A549 (cell line): ENCODE measurements at regions not wholly inside any gene's neighbourhood (a gene's known extent, or its start where the extent isn't known, plus 50 kb on each side); places are given as distances from the start of the nearest gene placed in this dataset.

Source experiments
- EP300 ChIP-seq, 2 experiments: fragments of >200 bp; sonication (Bioruptor Twin); formaldehyde crosslinking; IDR thresholded peaks; 2 replicates in 1 of 2; 3 replicates in 1 of 2; pipeline ENCODE4 v1.6.1; 2016 to 2017
- REST ChIP-seq: fragments of 200-600 bp; sonication (generic); IDR thresholded peaks from 2 replicates; pipeline ENCODE4 v1.6.1; 2016; ENCODE audit warnings: antibody characterized with exemption, mild to moderate bottlenecking, moderate library complexity
- TF ChIP-seq, protein P1 (sequence below): fragments of >200 bp; sonication (Bioruptor Twin); formaldehyde crosslinking; IDR thresholded peaks from 3 replicates; pipeline ENCODE4 v1.5.1; 2016

- TF ChIP-seq REST (no peak), EP300 (IDR thresholded peaks at IDR 0.05) (no peak)
- TF ChIP-seq, protein P1, sequence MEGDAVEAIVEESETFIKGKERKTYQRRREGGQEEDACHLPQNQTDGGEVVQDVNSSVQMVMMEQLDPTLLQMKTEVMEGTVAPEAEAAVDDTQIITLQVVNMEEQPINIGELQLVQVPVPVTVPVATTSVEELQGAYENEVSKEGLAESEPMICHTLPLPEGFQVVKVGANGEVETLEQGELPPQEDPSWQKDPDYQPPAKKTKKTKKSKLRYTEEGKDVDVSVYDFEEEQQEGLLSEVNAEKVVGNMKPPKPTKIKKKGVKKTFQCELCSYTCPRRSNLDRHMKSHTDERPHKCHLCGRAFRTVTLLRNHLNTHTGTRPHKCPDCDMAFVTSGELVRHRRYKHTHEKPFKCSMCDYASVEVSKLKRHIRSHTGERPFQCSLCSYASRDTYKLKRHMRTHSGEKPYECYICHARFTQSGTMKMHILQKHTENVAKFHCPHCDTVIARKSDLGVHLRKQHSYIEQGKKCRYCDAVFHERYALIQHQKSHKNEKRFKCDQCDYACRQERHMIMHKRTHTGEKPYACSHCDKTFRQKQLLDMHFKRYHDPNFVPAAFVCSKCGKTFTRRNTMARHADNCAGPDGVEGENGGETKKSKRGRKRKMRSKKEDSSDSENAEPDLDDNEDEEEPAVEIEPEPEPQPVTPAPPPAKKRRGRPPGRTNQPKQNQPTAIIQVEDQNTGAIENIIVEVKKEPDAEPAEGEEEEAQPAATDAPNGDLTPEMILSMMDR = no peak
Measured at GRCh38 chr6:84583784-84584183, 180.6 kb downstream of the TBX18 start.
